Spleen (tissue), 11 donors: ENCODE measurements at regions not wholly inside any gene's neighbourhood (a gene's known extent, or its start where the extent isn't known, plus 50 kb on each side); places are given as distances from the start of the nearest gene placed in this dataset.
"Not testable (repeated sequence)": the region's sequence is repeated elsewhere in the genome, so short reads cannot be mapped to it uniquely, and the experiment has no call there.

Experiments used
- DNase-seq: peaks from one replicate; pipeline ENCODE4 v3.0.0-alpha.2; 2020
- H3K27ac ChIP-seq, 8 donors: fragments of 200-600 bp; sonication (generic) in 7 of 8; 1 replicate in 4 of 8; 2 replicates in 4 of 8; pipeline versions ENCODE4 v1.5.0 to v1.8.0; 2016 to 2021; ENCODE audit warnings: inconsistent platforms in 4 of 8, mild to moderate bottlenecking in 4 of 8, moderate library complexity in 1 of 8
- H3K27me3 ChIP-seq, 7 donors: fragments of 200-600 bp; sonication (generic) in 6 of 7; replicated peaks in 1 of 7; 1 replicate in 4 of 7; 2 replicates in 3 of 7; pipeline versions ENCODE4 v1.5.0 to v1.8.0; 2016 to 2021; ENCODE audit warnings: inconsistent platforms in 3 of 7, mild to moderate bottlenecking in 1 of 7
- H3K36me3 ChIP-seq, 6 donors: fragments of 200-600 bp; sonication (generic) in 5 of 6; 1 replicate in 4 of 6; 2 replicates in 2 of 6; pipeline versions ENCODE4 v1.5.0 to v1.8.0; 2016 to 2021; ENCODE audit warnings: inconsistent platforms in 2 of 6
- H3K4me1 ChIP-seq, 6 donors: fragments of 200-600 bp; sonication (generic) in 5 of 6; 1 replicate in 3 of 6; 2 replicates in 3 of 6; pipeline versions ENCODE4 v1.5.0 to v1.8.0; 2016 to 2021; ENCODE audit warnings: inconsistent platforms in 3 of 6
- H3K4me3 ChIP-seq, 8 donors: fragments of 200-600 bp; sonication (generic) in 7 of 8; 1 replicate in 4 of 8; 2 replicates in 4 of 8; pipeline versions ENCODE4 v1.5.0 to v1.8.0; 2016 to 2021; ENCODE audit warnings: inconsistent platforms in 4 of 8, mild to moderate bottlenecking in 4 of 8, moderate library complexity in 2 of 8
- H3K9me3 ChIP-seq, 8 donors: fragments of 200-600 bp; sonication (generic) in 7 of 8; 1 replicate in 4 of 8; 2 replicates in 4 of 8; pipeline versions ENCODE4 v1.5.0 to v1.8.0; 2016 to 2021; ENCODE audit warnings: inconsistent platforms in 4 of 8
- CTCF ChIP-seq, 11 experiments: fragments of 200-600 bp in 7 of 11; fragments of 450-650 bp in 4 of 11; sonication (generic) in 4 of 11; IDR thresholded peaks in 8 of 11; conservative IDR thresholded peaks in 3 of 11; 1 replicate in 7 of 11; 2 replicates in 4 of 11; pipeline versions ENCODE4 v1.4.0 to v1.8.0; 2016 to 2021; ENCODE audit warnings: antibody characterized with exemption in 11 of 11, inconsistent platforms in 4 of 11, mild to moderate bottlenecking in 1 of 11
- POLR2A ChIP-seq, 3 donors: fragments of 450-650 bp; IDR thresholded peaks; one replicate each; pipeline ENCODE4 v1.5.1; 2017; ENCODE audit warnings: antibody characterized with exemption in 3 of 3, mild to moderate bottlenecking in 1 of 3
- POLR2AphosphoS5 ChIP-seq, 3 donors: sonication (generic); formaldehyde crosslinking; IDR thresholded peaks; one replicate each; pipeline ENCODE4 v1.5.1; 2017; ENCODE audit warnings: antibody characterized with exemption in 3 of 3
- WGBS, 5 donors: extraction: QIAGEN DNeasy Blood & Tissue Kit in 3 of 5; methylation state at CpG; one replicate each; pipeline versions ENCODE4 v1.1.5 to v1.1.7; 2013 to 2018; 5-methylcytosine and 5-hydroxymethylcytosine counted together
- intact Hi-C: fragments of 100-400 bp; cut with DNase I; formaldehyde crosslinking; loops from one replicate; pipeline ENCODE4 v1.15.0; 2023; ENCODE audit warnings: low total_unique reads
- donor health status: healthy with polysubstance abuse.
- donor health status: DM: no; HTN: no; CAD: no; lungs with moderate emphysema.
- donor health status: DM: no; HTN: no; CAD: no.
- donor health status: Bipolar disorder and iron deficiency.
- donor health status: healthy.
- donor health status: DM: no; HTN: no; CAD: no.
- donor health status: DM: yes; HTN: yes; CAD: no.

GRCh38 chr1:43018121-43018520 is 59.5 kb upstream of the SLC2A1 start:
- intact Hi-C loops: no loop called here
- TF ChIP-seq POLR2A (IDR thresholded peaks at IDR 0.05) (no peak), POLR2AphosphoS5 (IDR thresholded peaks at IDR 0.05) (no peak), CTCF (IDR thresholded peaks at IDR 0.05 in 8 of 11, conservative IDR thresholded peaks at IDR 0.05 in 3 of 11) (no peak)
- H3K27me3 ChIP-seq: no peaks in the 10 kb centered on the region
- no peaks in the 10 kb centered on the region for H3K9me3 ChIP-seq
- 85 to 95% (median 87%) methylated on average over 3 of the region's 3 CpGs for WGBS, 5 donors
- no peaks in the 10 kb centered on the region for H3K4me1 ChIP-seq
- DNase-seq: no peak
- no peak overlapping the region for H3K4me3 ChIP-seq
- no peaks in the 10 kb centered on the region for H3K36me3 ChIP-seq
- H3K27ac ChIP-seq: no peak overlapping the region

GRCh38 chr1:43015269-43015668 is 56.6 kb upstream of the SLC2A1 start:
- no peak overlapping the region for H3K27ac ChIP-seq
- intact Hi-C loops: no loop called here

GRCh38 chr1:43014579-43014978 is 55.9 kb upstream of the SLC2A1 start:
- not testable (repeated sequence) for H3K36me3 ChIP-seq, H3K4me3 ChIP-seq
- 92 to 98% (median 93%) methylated on average over 10 of the region's 10 CpGs for WGBS, 5 donors

More at GRCh38 chr1:43015269-43015668, 56.6 kb upstream of the SLC2A1 start:
- Histone ChIP-seq H3K9me3 (no peaks in the 10 kb centered on the region), H3K27me3 (no peaks in the 10 kb centered on the region), H3K4me1 (no peaks in the 10 kb centered on the region), H3K36me3 (no peaks in the 10 kb centered on the region), H3K4me3 (no peak overlapping the region)
- TF ChIP-seq POLR2A (IDR thresholded peaks at IDR 0.05) (no peak), CTCF (IDR thresholded peaks at IDR 0.05 in 8 of 11, conservative IDR thresholded peaks at IDR 0.05 in 3 of 11) (no peak), POLR2AphosphoS5 (IDR thresholded peaks at IDR 0.05) (no peak)
- DNase-seq: no peak
- WGBS, 5 donors: 84 to 94% (median 93%) methylated on average over 3 of the region's 3 CpGs

GRCh38 chr1:43011020-43011419 is 52.4 kb upstream of the SLC2A1 start:
- Histone ChIP-seq H3K4me1 (peaks cover 0 to 7% (median 0%) of the 10 kb centered on the region in 6 donors), H3K9me3 (no peaks in the 10 kb centered on the region), H3K27ac (no peak overlapping the region), H3K27me3 (peaks cover 0 to 31% (median 7%) of the 10 kb centered on the region in 7 donors), H3K4me3 (no peak overlapping the region), H3K36me3 (no peaks in the 10 kb centered on the region)
- intact Hi-C loops: no loop called here
- WGBS, 5 donors: 42 to 77% (median 58%) methylated on average over 3 of the region's 3 CpGs
- no peak for DNase-seq
- TF ChIP-seq POLR2AphosphoS5 (IDR thresholded peaks at IDR 0.05) (no peak), POLR2A (IDR thresholded peaks at IDR 0.05) (no peak), CTCF (IDR thresholded peaks at IDR 0.05 in 8 of 11, conservative IDR thresholded peaks at IDR 0.05 in 3 of 11) (no peak)

More at GRCh38 chr1:43014579-43014978, 55.9 kb upstream of the SLC2A1 start:
- H3K27ac ChIP-seq, intact Hi-C loops, H3K27me3 ChIP-seq, DNase-seq, H3K4me1 ChIP-seq, H3K9me3 ChIP-seq: not testable (repeated sequence)

GRCh38 chr1:43009274-43009673 is 50.6 kb upstream of the SLC2A1 start:
- H3K27ac ChIP-seq: no peak overlapping the region
- peaks cover 0 to 32% (median 7%) of the 10 kb centered on the region in 7 donors for H3K27me3 ChIP-seq
- 28 to 46% (median 38%) methylated on average over 2 of the region's 2 CpGs for WGBS, 5 donors
- intact Hi-C loops: no loop called here
- no peaks in the 10 kb centered on the region for H3K36me3 ChIP-seq
- no peak for DNase-seq
- H3K4me3 ChIP-seq: no peak overlapping the region
- peaks cover 0 to 7% (median 0%) of the 10 kb centered on the region in 6 donors for H3K4me1 ChIP-seq
- TF ChIP-seq POLR2AphosphoS5 (IDR thresholded peaks at IDR 0.05) (no peak), POLR2A (IDR thresholded peaks at IDR 0.05) (no peak), CTCF (IDR thresholded peaks at IDR 0.05 in 8 of 11, conservative IDR thresholded peaks at IDR 0.05 in 3 of 11) (no peak)
- no peaks in the 10 kb centered on the region for H3K9me3 ChIP-seq
